ENCODE measurements at regions not wholly inside any gene's neighbourhood (a gene's known extent, or its start where the extent isn't known, plus 50 kb on each side); places are given as distances from the start of the nearest gene placed in this dataset.
"Not testable (repeated sequence)": the region's sequence is repeated elsewhere in the genome, so short reads cannot be mapped to it uniquely, and the experiment has no call there.

- no peak for DNase-seq (ENCODE audit: extremely low read depth in 1 of 11, low read depth in 9 of 11, low spot score in 4 of 11)
Observed at GRCh38 chr2:160616149-160616548, 122.5 kb upstream of the RBMS1 start.

GRCh38 chr2:160621748-160622147 is 128.1 kb upstream of the RBMS1 start:
- no peak for DNase-seq (ENCODE audit: extremely low read depth in 1 of 11, low read depth in 9 of 11, low spot score in 4 of 11)

- DNase-seq (ENCODE audit: extremely low read depth in 1 of 11, low read depth in 9 of 11, low spot score in 4 of 11), result not testable (repeated sequence)
Observed at GRCh38 chr2:160628020-160628637, 134.5 kb upstream of the RBMS1 start.

GRCh38 chr2:160628811-160629210 is 135.2 kb upstream of the RBMS1 start:
- DNase-seq (ENCODE audit: extremely low read depth in 1 of 11, low read depth in 9 of 11, low spot score in 4 of 11), result no peak

GRCh38 chr2:160630801-160631590 is 137.4 kb upstream of the RBMS1 start:
- no peak for DNase-seq (ENCODE audit: extremely low read depth in 1 of 11, low read depth in 9 of 11, low spot score in 4 of 11)

- DNase-seq (ENCODE audit: extremely low read depth in 1 of 11, low read depth in 9 of 11, low spot score in 4 of 11), result no peak
Observed at GRCh38 chr2:160632084-160632975, 138.7 kb upstream of the RBMS1 start.

- DNase-seq (ENCODE audit: extremely low read depth in 1 of 11, low read depth in 9 of 11, low spot score in 4 of 11), result no peak
Observed at GRCh38 chr2:160634436-160634835, 140.8 kb upstream of the RBMS1 start.

- DNase-seq (ENCODE audit: extremely low read depth in 1 of 11, low read depth in 9 of 11, low spot score in 4 of 11), result no peak
Observed at GRCh38 chr2:160635488-160635887, 141.9 kb upstream of the RBMS1 start.

- DNase-seq (ENCODE audit: extremely low read depth in 1 of 11, low read depth in 9 of 11, low spot score in 4 of 11), result no peak
Observed at GRCh38 chr2:160639472-160639871, 145.9 kb upstream of the RBMS1 start.

- DNase-seq (ENCODE audit: extremely low read depth in 1 of 11, low read depth in 9 of 11, low spot score in 4 of 11), result no peak
Observed at GRCh38 chr2:160646684-160647444, 153.3 kb upstream of the RBMS1 start.

GRCh38 chr2:160647967-160648685 is 154.5 kb upstream of the RBMS1 start:
- DNase-seq (ENCODE audit: extremely low read depth in 1 of 11, low read depth in 9 of 11, low spot score in 4 of 11), result no peak

- DNase-seq (ENCODE audit: extremely low read depth in 1 of 11, low read depth in 9 of 11, low spot score in 4 of 11), result no peak
Observed at GRCh38 chr2:160649698-160650097, 156.1 kb upstream of the RBMS1 start.

- DNase-seq (ENCODE audit: extremely low read depth in 1 of 11, low read depth in 9 of 11, low spot score in 4 of 11), result no peak
Observed at GRCh38 chr2:160650196-160651118, 156.8 kb upstream of the RBMS1 start.

GRCh38 chr2:160651416-160652200 is 158.0 kb upstream of the RBMS1 start:
- no peak for DNase-seq (ENCODE audit: extremely low read depth in 1 of 11, low read depth in 9 of 11, low spot score in 4 of 11)

GRCh38 chr2:160652236-160652635 is 158.6 kb upstream of the RBMS1 start:
- no peak for DNase-seq (ENCODE audit: extremely low read depth in 1 of 11, low read depth in 9 of 11, low spot score in 4 of 11)

GRCh38 chr2:160657196-160657595 is 163.6 kb upstream of the RBMS1 start:
- DNase-seq (ENCODE audit: extremely low read depth in 1 of 11, low read depth in 9 of 11, low spot score in 4 of 11), result no peak

- no peak for DNase-seq (ENCODE audit: extremely low read depth in 1 of 11, low read depth in 9 of 11, low spot score in 4 of 11)
Observed at GRCh38 chr2:160658851-160659250, 165.2 kb upstream of the RBMS1 start.
